Peyer's patch (tissue), 4 donors: ENCODE measurements at regions not wholly inside any gene's neighbourhood (a gene's known extent, or its start where the extent isn't known, plus 50 kb on each side); places are given as distances from the start of the nearest gene placed in this dataset.

Source experiments
- DNase-seq, 3 donors: peaks; one replicate each; pipeline ENCODE4 v3.0.0-alpha.2; 2017 to 2019
- H3K27ac ChIP-seq, 4 donors: fragments of 200-600 bp; sonication (generic); one replicate each; pipeline ENCODE4 v1.5.1; 2016 to 2019
- H3K27me3 ChIP-seq, 2 donors: fragments of 200-600 bp; sonication (generic); one replicate each; pipeline ENCODE4 v1.5.1; 2019
- H3K36me3 ChIP-seq, 3 donors: fragments of 200-600 bp; sonication (generic); one replicate each; pipeline ENCODE4 v1.5.1; 2016 to 2019
- H3K4me1 ChIP-seq, 4 donors: fragments of 200-600 bp; sonication (generic); one replicate each; pipeline ENCODE4 v1.5.1; 2016 to 2019
- H3K4me3 ChIP-seq, 4 donors: fragments of 200-600 bp; sonication (generic); 1 replicate in 3 of 4; 2 replicates in 1 of 4; pipeline ENCODE4 v1.5.1; 2016 to 2019; ENCODE audit warnings: mild to moderate bottlenecking in 1 of 4
- H3K9me3 ChIP-seq, 4 donors: fragments of 200-600 bp; sonication (generic); one replicate each; pipeline ENCODE4 v1.5.1; 2016 to 2019; ENCODE audit warnings: mild to moderate bottlenecking in 1 of 4
- CTCF ChIP-seq, 6 experiments: fragments of 450-650 bp in 4 of 6; fragments of 200-600 bp in 2 of 6; sonication (generic) in 1 of 6; IDR thresholded peaks; one replicate each; pipeline ENCODE4 v1.5.1; 2017 to 2019; ENCODE audit warnings: antibody characterized with exemption in 6 of 6, mild to moderate bottlenecking in 3 of 6, moderate library complexity in 1 of 6
- POLR2A ChIP-seq, 2 donors: fragments of 450-650 bp; IDR thresholded peaks; one replicate each; pipeline ENCODE4 v1.5.1; 2017; ENCODE audit warnings: antibody characterized with exemption in 2 of 2, mild to moderate bottlenecking in 2 of 2, moderate library complexity in 2 of 2

DNA sequence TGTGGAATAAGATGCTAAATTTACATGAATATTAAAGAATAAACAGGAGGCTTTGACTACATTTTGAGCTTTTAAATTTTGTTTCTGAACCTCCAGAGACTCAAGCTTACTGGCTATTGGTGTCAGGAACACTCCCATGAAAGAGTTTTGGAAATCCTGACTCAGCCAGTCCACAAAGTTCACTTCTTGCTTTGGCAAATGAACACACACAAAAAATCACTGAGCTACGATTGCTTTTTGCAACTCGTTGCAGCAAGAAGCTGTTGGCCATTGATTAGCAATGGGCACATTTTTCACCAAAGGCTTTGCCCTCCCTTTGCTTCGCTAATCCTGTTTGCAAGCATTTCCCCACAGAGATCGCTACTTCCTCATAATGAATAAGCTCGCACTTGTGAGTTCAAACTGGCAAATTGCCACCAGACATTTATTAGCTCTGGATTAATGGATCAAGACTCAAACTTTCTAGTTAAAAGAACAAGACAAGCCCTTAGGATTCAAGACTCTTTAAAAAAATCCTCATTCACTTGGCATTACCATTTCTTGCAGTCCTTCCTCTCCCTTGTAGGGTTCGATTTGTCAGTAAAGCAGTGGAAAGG, 343.2 kb upstream of the ONECUT1 start:
- H3K36me3 ChIP-seq = no peaks in the 10 kb centered on the region
- H3K9me3 ChIP-seq = no peaks in the 10 kb centered on the region
- H3K4me1 ChIP-seq = no peaks in the 10 kb centered on the region
- TF ChIP-seq POLR2A (IDR thresholded peaks at IDR 0.05) = no peak
- TF ChIP-seq CTCF (IDR thresholded peaks at IDR 0.05) = no peak
- no peak for DNase-seq
- no peak overlapping the region for H3K27ac ChIP-seq
- H3K27me3 ChIP-seq = no peaks in the 10 kb centered on the region
- no peak overlapping the region for H3K4me3 ChIP-seq

- DNase-seq = no peak
- no peak overlapping the region for H3K4me3 ChIP-seq
- TF ChIP-seq CTCF (IDR thresholded peaks at IDR 0.05) (no peak), POLR2A (IDR thresholded peaks at IDR 0.05) (no peak)
- H3K4me1 ChIP-seq = no peaks in the 10 kb centered on the region
- H3K27me3 ChIP-seq = no peaks in the 10 kb centered on the region
- no peaks in the 10 kb centered on the region for H3K36me3 ChIP-seq
- H3K27ac ChIP-seq = no peak overlapping the region
- no peaks in the 10 kb centered on the region for H3K9me3 ChIP-seq
Observed at GRCh38 chr15:53130943-53131342, 340.8 kb upstream of the ONECUT1 start.

- H3K4me1 ChIP-seq = no peaks in the 10 kb centered on the region
- no peaks in the 10 kb centered on the region for H3K27me3 ChIP-seq
- TF ChIP-seq POLR2A (IDR thresholded peaks at IDR 0.05) (no peak), CTCF (IDR thresholded peaks at IDR 0.05) (no peak)
- DNase-seq = no peak
- H3K4me3 ChIP-seq = no peak overlapping the region
- H3K36me3 ChIP-seq = no peaks in the 10 kb centered on the region
- H3K27ac ChIP-seq = no peak overlapping the region
- no peaks in the 10 kb centered on the region for H3K9me3 ChIP-seq
Observed at GRCh38 chr15:53129121-53129904, 339.2 kb upstream of the ONECUT1 start.

DNA sequence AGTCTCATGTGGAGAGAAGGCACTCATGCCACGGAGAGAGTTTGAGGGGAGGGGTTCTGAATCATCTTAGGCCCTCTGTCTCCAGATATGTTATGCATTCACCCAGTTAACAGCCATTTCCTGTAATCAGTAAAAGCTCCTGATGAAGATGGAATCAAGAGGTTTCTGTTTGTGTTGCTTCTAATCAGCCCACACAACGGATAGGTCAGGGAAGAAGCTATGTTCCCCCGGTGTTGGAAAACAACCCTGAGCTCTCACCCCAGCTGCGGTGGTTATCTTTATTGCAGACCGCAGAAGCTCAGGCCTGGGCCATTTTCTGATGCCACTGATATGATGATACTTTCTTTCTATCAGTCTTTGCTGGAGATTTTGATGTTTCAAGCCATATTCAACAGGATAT, 338.5 kb upstream of the ONECUT1 start:
- no peaks in the 10 kb centered on the region for H3K27me3 ChIP-seq
- H3K4me1 ChIP-seq = no peaks in the 10 kb centered on the region
- DNase-seq = no peak
- H3K4me3 ChIP-seq = no peak overlapping the region
- no peaks in the 10 kb centered on the region for H3K9me3 ChIP-seq
- H3K36me3 ChIP-seq = no peaks in the 10 kb centered on the region
- no peak overlapping the region for H3K27ac ChIP-seq
- TF ChIP-seq CTCF (IDR thresholded peaks at IDR 0.05) (no peak), POLR2A (IDR thresholded peaks at IDR 0.05) (no peak)

GRCh38 chr15:53126144-53126543, 336.0 kb upstream of the ONECUT1 start:
- H3K27me3 ChIP-seq = no peaks in the 10 kb centered on the region
- no peak overlapping the region for H3K4me3 ChIP-seq
- H3K4me1 ChIP-seq = no peaks in the 10 kb centered on the region
- DNase-seq = no peak
- no peak overlapping the region for H3K27ac ChIP-seq
- no peaks in the 10 kb centered on the region for H3K9me3 ChIP-seq
- TF ChIP-seq POLR2A (IDR thresholded peaks at IDR 0.05) (no peak), CTCF (IDR thresholded peaks at IDR 0.05) (no peak)
- no peaks in the 10 kb centered on the region for H3K36me3 ChIP-seq
